ENCODE measurements at regions not wholly inside any gene's neighbourhood (a gene's known extent, or its start where the extent isn't known, plus 50 kb on each side); places are given as distances from the start of the nearest gene placed in this dataset.

DNA sequence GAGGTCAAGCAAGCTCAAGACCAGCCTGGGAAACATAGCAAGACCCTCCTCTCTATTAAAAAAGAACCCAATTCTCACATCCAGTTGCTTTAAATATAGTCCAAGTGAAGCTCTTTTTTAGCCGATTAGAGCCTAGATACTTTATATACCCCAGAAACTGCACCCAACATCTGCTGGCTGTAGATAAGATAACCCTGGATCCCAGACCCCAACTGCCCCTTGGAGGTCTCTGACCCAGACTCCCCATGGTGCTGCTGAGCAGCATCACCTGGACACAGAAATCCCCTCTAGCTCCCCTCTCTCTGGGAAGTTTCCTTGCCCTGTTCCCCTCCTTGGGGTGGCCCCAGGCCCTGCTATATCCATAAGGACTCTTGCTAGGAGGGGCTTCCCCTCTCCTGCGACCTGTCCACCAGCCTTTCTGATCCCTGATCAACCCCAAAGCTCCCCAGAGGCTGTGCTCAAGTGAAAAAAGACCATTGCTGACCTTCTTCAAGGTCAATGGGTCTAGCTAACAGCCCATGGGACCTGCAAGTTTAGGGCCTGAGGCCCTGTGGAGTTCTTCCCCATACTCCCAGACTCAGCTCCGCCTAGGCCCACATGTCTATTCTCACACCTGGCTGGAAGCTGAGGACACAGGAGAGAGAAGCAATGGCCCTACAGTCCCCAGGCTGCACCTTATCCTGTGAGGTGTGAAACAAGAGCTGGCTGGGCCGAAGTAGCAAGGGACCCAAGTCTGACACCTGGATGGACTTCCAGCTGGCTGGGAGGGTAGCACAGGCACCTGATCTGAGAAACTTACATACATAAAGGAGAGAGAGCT is 56.2 kb downstream of the ARL6IP4 start:
- TF ChIP-seq EP300 (IDR thresholded peaks at IDR 0.05) = no peak
- TF ChIP-seq, protein P1, sequence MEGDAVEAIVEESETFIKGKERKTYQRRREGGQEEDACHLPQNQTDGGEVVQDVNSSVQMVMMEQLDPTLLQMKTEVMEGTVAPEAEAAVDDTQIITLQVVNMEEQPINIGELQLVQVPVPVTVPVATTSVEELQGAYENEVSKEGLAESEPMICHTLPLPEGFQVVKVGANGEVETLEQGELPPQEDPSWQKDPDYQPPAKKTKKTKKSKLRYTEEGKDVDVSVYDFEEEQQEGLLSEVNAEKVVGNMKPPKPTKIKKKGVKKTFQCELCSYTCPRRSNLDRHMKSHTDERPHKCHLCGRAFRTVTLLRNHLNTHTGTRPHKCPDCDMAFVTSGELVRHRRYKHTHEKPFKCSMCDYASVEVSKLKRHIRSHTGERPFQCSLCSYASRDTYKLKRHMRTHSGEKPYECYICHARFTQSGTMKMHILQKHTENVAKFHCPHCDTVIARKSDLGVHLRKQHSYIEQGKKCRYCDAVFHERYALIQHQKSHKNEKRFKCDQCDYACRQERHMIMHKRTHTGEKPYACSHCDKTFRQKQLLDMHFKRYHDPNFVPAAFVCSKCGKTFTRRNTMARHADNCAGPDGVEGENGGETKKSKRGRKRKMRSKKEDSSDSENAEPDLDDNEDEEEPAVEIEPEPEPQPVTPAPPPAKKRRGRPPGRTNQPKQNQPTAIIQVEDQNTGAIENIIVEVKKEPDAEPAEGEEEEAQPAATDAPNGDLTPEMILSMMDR (IDR thresholded peaks at IDR 0.05) = no peak

Data from esophagus muscularis mucosa (tissue), 3 donors.